IPS DF 6.9 (cell line): ENCODE measurements at regions not wholly inside any gene's neighbourhood (a gene's known extent, or its start where the extent isn't known, plus 50 kb on each side); places are given as distances from the start of the nearest gene placed in this dataset.

Experiments
- DNase-seq: peaks from one replicate; pipeline ENCODE4 v3.0.0-alpha.2; 2013; ENCODE audit warnings: low read depth, low spot score
- H3K27ac ChIP-seq: one replicate; pipeline ENCODE4 v1.5.1; 2013; ENCODE audit warnings: low read length, control low read depth
- H3K27me3 ChIP-seq: 2 replicates; pipeline ENCODE4 v1.6.1; 2013; ENCODE audit warnings: mild to moderate bottlenecking, low read length; ENCODE audit not compliant: control insufficient read depth, insufficient read depth
- H3K36me3 ChIP-seq: 2 replicates; pipeline ENCODE4 v1.6.1; 2013; ENCODE audit warnings: low read length; ENCODE audit not compliant: control insufficient read depth, insufficient read depth
- H3K4me1 ChIP-seq: 2 replicates; pipeline ENCODE4 v1.6.1; 2013; ENCODE audit warnings: low read length; ENCODE audit not compliant: control insufficient read depth, insufficient read depth
- H3K4me3 ChIP-seq: 2 replicates; pipeline ENCODE4 v1.5.1; 2013; ENCODE audit warnings: mild to moderate bottlenecking, low read length
- H3K9me3 ChIP-seq: 2 replicates; pipeline ENCODE4 v1.6.1; 2013; ENCODE audit warnings: low read length, inconsistent platforms; ENCODE audit not compliant: control insufficient read depth, insufficient read depth
- WGBS: extraction: QIAGEN DNeasy Blood & Tissue Kit; methylation state at CpG from one replicate; pipeline ENCODE4 v1.1.7; 2013; ENCODE audit warnings: mixed read lengths, missing lambda C conversion rate; ENCODE audit not compliant: insufficient read length, insufficient coverage; 5-methylcytosine and 5-hydroxymethylcytosine counted together

- Histone ChIP-seq H3K27me3 (no peaks in the 10 kb centered on the region), H3K36me3 (no peaks in the 10 kb centered on the region), H3K9me3 (no peaks in the 10 kb centered on the region; the same call in 1 of the 2 replicates), H3K27ac (no peak overlapping the region), H3K4me3 (no peak overlapping the region), H3K4me1 (no peaks in the 10 kb centered on the region)
- no CpG with 5 or more reads among the region's 2 CpGs for WGBS
- DNase-seq = no peak
These were observed 75.0 kb upstream of the OR13F1 start for GRCh38 chr9:104429031-104429546.

GRCh38 chr9:104435059-104435458, 69.0 kb upstream of the OR13F1 start:
- no CpG with 5 or more reads among the region's 4 CpGs for WGBS
- Histone ChIP-seq H3K27ac (no peak overlapping the region), H3K9me3 (no peaks in the 10 kb centered on the region), H3K4me3 (no peak overlapping the region), H3K4me1 (no peaks in the 10 kb centered on the region), H3K36me3 (no peaks in the 10 kb centered on the region), H3K27me3 (no peaks in the 10 kb centered on the region)
- DNase-seq = no peak

DNA sequence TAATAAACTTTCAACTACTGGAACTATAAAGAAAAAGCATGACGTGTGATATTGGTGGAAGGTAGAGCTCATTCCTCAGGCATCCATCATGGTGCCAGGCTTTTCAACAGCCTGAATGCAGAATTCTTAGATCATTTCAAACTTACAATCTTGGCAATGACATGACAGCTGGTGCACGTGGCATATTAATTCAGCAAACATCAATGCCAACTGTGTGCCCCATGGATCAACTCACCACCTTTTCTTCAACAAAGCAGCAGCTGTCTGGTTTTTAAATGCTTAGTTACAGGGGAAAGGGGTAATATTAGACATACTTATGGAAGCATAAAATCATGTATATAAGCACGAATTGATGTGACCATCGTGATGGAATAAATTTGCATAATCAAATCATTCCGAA, 56.0 kb upstream of the OR13F1 start:
- no peaks in the 10 kb centered on the region for H3K36me3 ChIP-seq
- no peaks in the 10 kb centered on the region for H3K4me1 ChIP-seq
- 100% methylated on average over 1 of the region's 5 CpGs for WGBS
- H3K27me3 ChIP-seq = no peaks in the 10 kb centered on the region
- H3K4me3 ChIP-seq = no peak overlapping the region
- no peaks in the 10 kb centered on the region for H3K9me3 ChIP-seq
- H3K27ac ChIP-seq = no peak overlapping the region
- DNase-seq = no peak
